ENCODE measurements at regions not wholly inside any gene's neighbourhood (a gene's known extent, or its start where the extent isn't known, plus 50 kb on each side); places are given as distances from the start of the nearest gene placed in this dataset.

- Histone ChIP-seq H3K27me3 (ENCODE audit: control insufficient read depth, insufficient read depth, low read length) (no peaks in the 10 kb centered on the region), H3K36me3 (ENCODE audit: control insufficient read depth, insufficient read depth, low read length) (no peaks in the 10 kb centered on the region), H3K4me3 (ENCODE audit: low read depth, low read length) (no peak overlapping the region), H3K4me1 (ENCODE audit: control insufficient read depth, insufficient read depth, low read length) (peaks cover 2% of the 10 kb centered on the region), H3K27ac (ENCODE audit: low read depth, low read length) (no peak overlapping the region), H3K9me3 (ENCODE audit: control insufficient read depth, insufficient read depth, low read length) (no peaks in the 10 kb centered on the region)
- WGBS (ENCODE audit: insufficient coverage) = 91% methylated on average over 2 of the region's 4 CpGs
- DNase-seq (ENCODE audit: low read depth in 4 of 6, low spot score in 6 of 6) = no peak
Measured at GRCh38 chr1:208541225-208541855, 297.2 kb upstream of the PLXNA2 start.

DNA sequence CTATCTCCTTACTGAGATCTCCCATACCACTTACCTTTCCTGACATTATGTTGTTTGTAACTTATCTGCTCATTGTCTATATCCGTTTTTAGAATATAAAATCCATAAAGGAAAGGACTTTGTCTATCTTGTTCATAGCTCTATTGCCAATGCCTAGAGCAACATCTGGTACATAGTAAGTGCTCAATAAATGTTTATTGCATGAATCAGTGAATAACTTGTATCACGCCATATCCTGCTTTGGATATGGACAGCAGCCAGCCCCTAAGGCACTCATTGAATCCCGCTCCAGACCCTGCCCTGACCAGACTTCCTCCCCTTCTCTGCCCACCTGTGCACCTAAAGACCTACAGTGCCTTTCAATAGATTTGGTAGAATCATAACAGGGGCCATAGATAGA is 298.1 kb upstream of the PLXNA2 start:
- Histone ChIP-seq H3K9me3 (ENCODE audit: control insufficient read depth, insufficient read depth, low read length) (no peaks in the 10 kb centered on the region), H3K36me3 (ENCODE audit: control insufficient read depth, insufficient read depth, low read length) (no peaks in the 10 kb centered on the region), H3K27ac (ENCODE audit: low read depth, low read length) (no peak overlapping the region), H3K4me1 (ENCODE audit: control insufficient read depth, insufficient read depth, low read length) (peaks cover 2% of the 10 kb centered on the region), H3K27me3 (ENCODE audit: control insufficient read depth, insufficient read depth, low read length) (no peaks in the 10 kb centered on the region), H3K4me3 (ENCODE audit: low read depth, low read length) (no peak overlapping the region)
- DNase-seq (ENCODE audit: low read depth in 4 of 6, low spot score in 6 of 6) = no peak
- 88% methylated on average over 1 of the region's 3 CpGs for WGBS (ENCODE audit: insufficient coverage)

DNA sequence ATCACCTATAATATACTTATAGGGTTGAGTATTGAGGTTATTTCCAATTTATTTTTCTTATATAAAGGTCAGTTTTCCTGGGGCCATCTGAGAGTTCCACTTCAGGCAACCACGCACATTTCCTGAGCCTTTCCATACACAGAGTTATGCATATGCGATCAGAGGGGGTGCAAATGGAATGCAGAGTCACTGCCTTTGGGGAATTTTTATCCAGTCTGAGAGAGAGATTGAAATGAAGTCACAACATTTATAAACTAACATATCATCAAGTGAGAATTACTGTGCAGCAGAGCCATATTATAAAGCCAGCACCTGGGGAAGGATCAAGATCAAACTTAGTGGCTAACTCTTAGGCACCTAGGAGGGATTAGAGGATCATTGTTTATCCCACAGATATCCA is 299.9 kb upstream of the PLXNA2 start:
- H3K27me3 ChIP-seq (ENCODE audit: control insufficient read depth, insufficient read depth, low read length) = no peaks in the 10 kb centered on the region
- no peak overlapping the region for H3K27ac ChIP-seq (ENCODE audit: low read depth, low read length)
- no peak for DNase-seq (ENCODE audit: low read depth in 4 of 6, low spot score in 6 of 6)
- H3K36me3 ChIP-seq (ENCODE audit: control insufficient read depth, insufficient read depth, low read length) = no peaks in the 10 kb centered on the region
- peaks cover 2% of the 10 kb centered on the region for H3K4me1 ChIP-seq (ENCODE audit: control insufficient read depth, insufficient read depth, low read length)
- no CpG with 5 or more reads among the region's 2 CpGs for WGBS (ENCODE audit: insufficient coverage)
- no peaks in the 10 kb centered on the region for H3K9me3 ChIP-seq (ENCODE audit: control insufficient read depth, insufficient read depth, low read length)
- H3K4me3 ChIP-seq (ENCODE audit: low read depth, low read length) = no peak overlapping the region

GRCh38 chr1:208544794-208545193 is 300.6 kb upstream of the PLXNA2 start:
- Histone ChIP-seq H3K36me3 (ENCODE audit: control insufficient read depth, insufficient read depth, low read length) (no peaks in the 10 kb centered on the region), H3K27ac (ENCODE audit: low read depth, low read length) (no peak overlapping the region), H3K4me3 (ENCODE audit: low read depth, low read length) (no peak overlapping the region), H3K27me3 (ENCODE audit: control insufficient read depth, insufficient read depth, low read length) (no peaks in the 10 kb centered on the region), H3K4me1 (ENCODE audit: control insufficient read depth, insufficient read depth, low read length) (peaks cover 2% of the 10 kb centered on the region), H3K9me3 (ENCODE audit: control insufficient read depth, insufficient read depth, low read length) (no peaks in the 10 kb centered on the region)
- DNase-seq (ENCODE audit: low read depth in 4 of 6, low spot score in 6 of 6) = no peak
- WGBS (ENCODE audit: insufficient coverage) = 97% methylated on average over 2 of the region's 2 CpGs

DNA sequence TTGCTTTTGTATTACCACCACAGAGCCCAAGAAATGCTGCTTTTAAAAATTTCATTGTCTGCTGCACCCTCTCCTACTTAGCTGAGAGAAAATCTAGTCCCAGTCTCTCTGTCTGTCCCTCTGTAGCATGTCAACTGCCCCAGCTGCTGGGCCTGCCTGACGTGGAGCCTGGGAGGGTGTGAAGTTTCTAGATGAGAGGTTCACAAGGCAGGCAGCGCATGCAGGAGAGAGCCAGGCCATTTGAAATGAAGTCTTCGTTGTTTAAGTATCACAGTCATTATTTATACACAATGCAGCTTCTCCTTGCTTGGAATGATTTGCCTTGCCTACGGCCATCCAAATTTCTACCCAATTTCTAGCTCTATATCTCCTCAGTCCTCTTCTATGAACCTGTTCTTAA is 306.8 kb upstream of the PLXNA2 start:
- H3K4me3 ChIP-seq (ENCODE audit: low read depth, low read length) = no peak overlapping the region
- WGBS (ENCODE audit: insufficient coverage) = 65% methylated on average over 3 of the region's 4 CpGs
- no peaks in the 10 kb centered on the region for H3K9me3 ChIP-seq (ENCODE audit: control insufficient read depth, insufficient read depth, low read length)
- H3K27me3 ChIP-seq (ENCODE audit: control insufficient read depth, insufficient read depth, low read length) = no peaks in the 10 kb centered on the region
- no peak overlapping the region for H3K27ac ChIP-seq (ENCODE audit: low read depth, low read length)
- no peaks in the 10 kb centered on the region for H3K4me1 ChIP-seq (ENCODE audit: control insufficient read depth, insufficient read depth, low read length)
- no peak for DNase-seq (ENCODE audit: low read depth in 4 of 6, low spot score in 6 of 6)
- no peaks in the 10 kb centered on the region for H3K36me3 ChIP-seq (ENCODE audit: control insufficient read depth, insufficient read depth, low read length)

- Histone ChIP-seq H3K4me3 (ENCODE audit: low read depth, low read length) (no peak overlapping the region), H3K9me3 (ENCODE audit: control insufficient read depth, insufficient read depth, low read length) (no peaks in the 10 kb centered on the region), H3K27ac (ENCODE audit: low read depth, low read length) (no peak overlapping the region), H3K36me3 (ENCODE audit: control insufficient read depth, insufficient read depth, low read length) (no peaks in the 10 kb centered on the region), H3K27me3 (ENCODE audit: control insufficient read depth, insufficient read depth, low read length) (no peaks in the 10 kb centered on the region), H3K4me1 (ENCODE audit: control insufficient read depth, insufficient read depth, low read length) (no peaks in the 10 kb centered on the region)
- WGBS (ENCODE audit: insufficient coverage) = no CpG with 5 or more reads among the region's 5 CpGs
- peak in 1 of 6 donors; percentile 37 for DNase-seq (ENCODE audit: low read depth in 4 of 6, low spot score in 6 of 6)
Measured at GRCh38 chr1:208551633-208552320, 307.6 kb upstream of the PLXNA2 start.

DNA sequence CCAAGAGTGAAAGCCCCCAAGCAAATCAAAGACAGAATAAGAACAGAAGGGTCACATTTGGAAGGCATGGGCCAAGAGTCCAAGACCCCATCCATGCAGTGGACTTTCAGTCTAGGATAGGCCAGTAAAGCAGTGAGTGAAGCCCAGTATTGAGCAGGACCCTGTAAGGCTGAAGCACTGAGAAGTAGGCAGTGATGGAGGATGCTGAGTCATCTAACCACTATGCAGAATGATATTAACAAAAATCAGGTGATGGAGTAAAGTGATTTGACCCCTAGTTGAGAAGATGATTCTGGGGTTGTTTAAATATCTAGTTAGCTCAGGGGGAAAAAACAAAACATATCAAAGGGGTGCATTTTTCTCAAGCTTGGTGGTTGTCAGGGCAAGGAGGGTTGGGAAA is 308.7 kb upstream of the PLXNA2 start:
- H3K9me3 ChIP-seq (ENCODE audit: control insufficient read depth, insufficient read depth, low read length) = no peaks in the 10 kb centered on the region
- no peak overlapping the region for H3K4me3 ChIP-seq (ENCODE audit: low read depth, low read length)
- no peaks in the 10 kb centered on the region for H3K36me3 ChIP-seq (ENCODE audit: control insufficient read depth, insufficient read depth, low read length)
- H3K27me3 ChIP-seq (ENCODE audit: control insufficient read depth, insufficient read depth, low read length) = no peaks in the 10 kb centered on the region
- H3K27ac ChIP-seq (ENCODE audit: low read depth, low read length) = no peak overlapping the region
- DNase-seq (ENCODE audit: low read depth in 4 of 6, low spot score in 6 of 6) = no peak
- no peaks in the 10 kb centered on the region for H3K4me1 ChIP-seq (ENCODE audit: control insufficient read depth, insufficient read depth, low read length)

DNA sequence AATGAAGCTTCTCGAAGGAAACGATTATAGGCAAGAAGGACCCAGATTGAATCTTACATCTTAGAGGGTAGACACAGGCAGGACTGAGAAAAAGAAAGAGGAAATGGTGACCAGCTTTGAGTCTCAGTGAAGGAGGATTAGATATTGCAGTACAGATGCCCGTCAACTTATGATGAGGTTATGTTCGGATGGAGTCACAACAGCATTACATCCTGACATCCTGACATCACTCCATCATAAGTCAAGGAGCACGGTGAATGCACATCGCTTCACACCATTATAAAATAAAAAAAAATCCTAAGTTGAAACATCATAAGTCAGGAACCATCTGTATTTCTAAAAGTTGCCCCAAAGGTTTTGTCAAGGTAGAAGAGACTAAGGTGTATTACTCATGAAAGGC is 312.3 kb upstream of the PLXNA2 start:
- DNase-seq (ENCODE audit: low read depth in 4 of 6, low spot score in 6 of 6) = no peak
- Histone ChIP-seq H3K36me3 (ENCODE audit: control insufficient read depth, insufficient read depth, low read length) (no peaks in the 10 kb centered on the region), H3K4me3 (ENCODE audit: low read depth, low read length) (no peak overlapping the region), H3K27me3 (ENCODE audit: control insufficient read depth, insufficient read depth, low read length) (no peaks in the 10 kb centered on the region), H3K27ac (ENCODE audit: low read depth, low read length) (no peak overlapping the region), H3K9me3 (ENCODE audit: control insufficient read depth, insufficient read depth, low read length) (no peaks in the 10 kb centered on the region), H3K4me1 (ENCODE audit: control insufficient read depth, insufficient read depth, low read length) (no peaks in the 10 kb centered on the region)
- 100% methylated on average over 2 of the region's 6 CpGs for WGBS (ENCODE audit: insufficient coverage)

- no CpG with 5 or more reads among the region's 2 CpGs for WGBS (ENCODE audit: insufficient coverage)
- Histone ChIP-seq H3K4me3 (ENCODE audit: low read depth, low read length) (no peak overlapping the region), H3K36me3 (ENCODE audit: control insufficient read depth, insufficient read depth, low read length) (no peaks in the 10 kb centered on the region), H3K27ac (ENCODE audit: low read depth, low read length) (no peak overlapping the region), H3K27me3 (ENCODE audit: control insufficient read depth, insufficient read depth, low read length) (no peaks in the 10 kb centered on the region), H3K4me1 (ENCODE audit: control insufficient read depth, insufficient read depth, low read length) (no peaks in the 10 kb centered on the region), H3K9me3 (ENCODE audit: control insufficient read depth, insufficient read depth, low read length) (no peaks in the 10 kb centered on the region)
- peak in 1 of 6 donors; percentile 89 for DNase-seq (ENCODE audit: low read depth in 4 of 6, low spot score in 6 of 6)
Measured at GRCh38 chr1:208557046-208557722, 313.0 kb upstream of the PLXNA2 start.

- Histone ChIP-seq H3K36me3 (ENCODE audit: control insufficient read depth, insufficient read depth, low read length) (no peaks in the 10 kb centered on the region), H3K27me3 (ENCODE audit: control insufficient read depth, insufficient read depth, low read length) (no peaks in the 10 kb centered on the region), H3K9me3 (ENCODE audit: control insufficient read depth, insufficient read depth, low read length) (no peaks in the 10 kb centered on the region), H3K4me3 (ENCODE audit: low read depth, low read length) (no peak overlapping the region), H3K4me1 (ENCODE audit: control insufficient read depth, insufficient read depth, low read length) (no peaks in the 10 kb centered on the region), H3K27ac (ENCODE audit: low read depth, low read length) (no peak overlapping the region)
- 100% methylated on average over 1 of the region's 3 CpGs for WGBS (ENCODE audit: insufficient coverage)
- DNase-seq (ENCODE audit: low read depth in 4 of 6, low spot score in 6 of 6) = no peak
Measured at GRCh38 chr1:208557723-208558094, 313.5 kb upstream of the PLXNA2 start.
